GM18861 (cell line): ENCODE measurements at regions not wholly inside any gene's neighbourhood (a gene's known extent, or its start where the extent isn't known, plus 50 kb on each side); places are given as distances from the start of the nearest gene placed in this dataset.
"Not testable (repeated sequence)": the region's sequence is repeated elsewhere in the genome, so short reads cannot be mapped to it uniquely, and the experiment has no call there.

ENCODE experiments used
- ATAC-seq: cut with Tn5 transposase; IDR thresholded peaks from one replicate; pipeline ENCODE4 v1.9.1; 2021; ENCODE audit not compliant: unreplicated experiment

DNA sequence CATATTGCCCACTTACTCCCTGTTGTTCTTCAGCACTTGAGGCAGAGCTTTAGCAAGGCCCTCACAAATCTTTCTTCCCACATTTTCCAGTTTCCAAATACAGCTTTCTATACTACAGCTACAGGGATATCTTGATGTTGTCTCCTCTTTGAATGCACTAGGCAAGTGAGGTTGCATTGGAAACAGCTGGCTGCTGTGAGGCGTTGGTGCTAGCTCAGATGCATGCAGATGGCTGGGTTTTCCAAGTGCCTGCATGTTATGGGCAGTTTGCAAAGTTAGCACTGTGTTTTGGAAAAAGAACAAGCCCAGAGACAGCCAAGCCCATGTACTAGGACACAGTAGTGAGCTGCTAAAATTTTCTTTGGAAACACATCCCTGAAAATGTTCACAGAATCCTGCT, 315.1 kb upstream of the RASGEF1B start:
- no peak for ATAC-seq

DNA sequence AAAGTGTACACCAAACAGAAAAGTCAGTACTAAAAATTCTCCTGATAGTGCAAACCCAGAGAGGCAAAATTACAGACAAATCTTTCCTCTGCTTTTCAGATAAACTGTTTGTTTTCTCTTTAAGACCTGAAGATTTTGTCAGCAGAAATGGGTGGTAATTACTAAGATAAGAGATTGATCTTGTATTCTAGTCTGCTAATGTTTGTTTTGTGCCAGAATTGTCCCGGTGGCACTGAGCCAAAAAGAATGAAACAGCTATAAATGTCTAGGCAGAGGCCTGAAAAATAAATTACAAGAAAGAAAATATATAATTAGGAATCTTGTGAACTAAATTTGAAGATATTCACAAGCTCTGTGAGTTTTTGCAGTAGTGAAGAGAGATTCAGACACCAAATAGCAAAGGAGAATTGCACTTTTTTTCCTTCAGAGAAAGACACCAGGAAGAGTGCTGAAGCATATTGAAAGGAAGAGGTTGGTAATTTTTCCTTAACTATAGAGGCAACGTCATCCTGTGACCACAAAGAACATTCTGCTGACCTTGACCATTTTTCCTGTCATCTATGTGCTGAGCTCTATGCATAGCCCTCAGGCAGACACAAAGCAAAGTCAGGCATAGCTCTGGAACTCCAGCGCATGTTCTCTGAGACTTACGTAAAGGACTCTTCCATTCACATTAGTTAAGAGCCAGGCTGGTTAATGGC, 314.5 kb upstream of the RASGEF1B start:
- no peak for ATAC-seq

- no peak for ATAC-seq
Observed at GRCh38 chr4:81785338-81785737, 313.6 kb upstream of the RASGEF1B start.

GRCh38 chr4:81783558-81783957, 311.9 kb upstream of the RASGEF1B start:
- no peak for ATAC-seq

DNA sequence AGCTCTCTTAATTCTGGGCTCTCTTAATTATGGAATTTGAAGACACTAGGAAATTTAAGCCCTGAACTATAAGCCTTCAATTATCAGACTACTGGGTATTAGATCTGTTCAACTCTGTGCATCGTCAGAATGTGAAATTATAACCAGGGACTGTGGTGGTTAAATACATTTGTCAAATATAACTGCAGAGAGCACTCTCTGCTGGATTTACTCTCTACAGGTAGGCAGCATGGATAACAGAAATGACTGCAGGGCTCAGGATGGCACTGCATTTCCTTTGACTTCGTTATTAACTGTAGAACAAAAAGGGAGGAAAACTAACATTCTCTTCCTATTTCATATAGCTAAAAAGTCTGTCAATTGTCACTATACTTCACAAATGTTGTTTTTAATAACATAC, 310.1 kb upstream of the RASGEF1B start:
- ATAC-seq, result no peak

DNA sequence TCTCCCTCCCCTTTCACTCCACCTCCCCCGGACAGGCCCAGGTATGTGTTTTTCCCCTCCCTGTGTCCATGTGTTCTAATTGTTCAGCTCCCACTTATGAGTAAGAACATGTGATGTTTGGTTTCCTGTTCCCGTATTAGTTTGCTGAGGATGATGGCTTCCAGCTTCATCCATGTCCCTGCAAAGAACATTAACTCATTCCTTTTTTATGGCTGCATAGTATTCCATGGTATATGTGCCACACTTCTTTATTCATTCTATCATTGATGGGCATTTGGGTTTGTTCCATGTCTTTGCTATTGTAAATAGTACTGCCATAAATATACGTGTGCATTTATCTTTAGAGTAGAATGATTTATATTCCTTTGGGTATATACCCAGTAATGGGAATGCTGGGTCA, 306.0 kb upstream of the RASGEF1B start:
- not testable (repeated sequence) for ATAC-seq

DNA sequence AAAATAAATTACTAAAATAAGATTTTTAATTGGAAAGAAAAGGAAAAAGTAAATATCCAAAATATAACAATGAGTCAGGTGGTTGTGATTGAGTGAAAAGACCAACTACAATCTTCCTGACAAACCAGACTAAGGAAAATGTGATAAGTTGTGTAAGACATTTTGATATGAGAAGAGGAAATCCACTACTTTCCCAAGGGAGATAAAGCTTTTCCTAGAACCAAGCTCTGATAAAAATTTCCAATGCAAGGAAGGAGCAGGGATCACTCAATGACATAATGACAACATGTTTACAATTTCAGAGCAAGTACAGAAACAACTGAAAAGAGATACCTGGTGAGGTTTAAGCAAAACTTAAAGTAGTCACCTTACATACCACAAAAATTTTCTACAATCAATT, 305.1 kb upstream of the RASGEF1B start:
- no peak for ATAC-seq

DNA sequence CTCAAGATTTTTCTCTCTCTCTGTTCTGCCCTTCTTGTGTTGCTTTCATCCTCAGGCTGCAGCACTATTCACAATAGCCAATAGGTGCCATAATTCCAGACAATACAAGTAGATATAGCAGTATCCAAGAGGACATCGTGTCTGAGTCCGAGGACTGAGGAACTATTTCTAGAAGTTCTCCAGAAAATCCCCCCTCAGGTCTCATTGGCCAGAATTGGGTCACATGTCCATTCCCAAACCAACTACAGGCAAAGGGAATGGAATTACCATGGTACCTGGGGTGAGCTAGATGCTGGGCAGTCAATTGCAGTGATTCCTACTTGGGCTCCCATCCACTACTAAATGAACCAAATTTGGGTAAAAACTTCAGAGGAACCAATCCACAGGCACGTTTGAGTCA, 301.9 kb upstream of the RASGEF1B start:
- ATAC-seq, result no peak

GRCh38 chr4:81771721-81772120, 300.0 kb upstream of the RASGEF1B start:
- ATAC-seq, result no peak

DNA sequence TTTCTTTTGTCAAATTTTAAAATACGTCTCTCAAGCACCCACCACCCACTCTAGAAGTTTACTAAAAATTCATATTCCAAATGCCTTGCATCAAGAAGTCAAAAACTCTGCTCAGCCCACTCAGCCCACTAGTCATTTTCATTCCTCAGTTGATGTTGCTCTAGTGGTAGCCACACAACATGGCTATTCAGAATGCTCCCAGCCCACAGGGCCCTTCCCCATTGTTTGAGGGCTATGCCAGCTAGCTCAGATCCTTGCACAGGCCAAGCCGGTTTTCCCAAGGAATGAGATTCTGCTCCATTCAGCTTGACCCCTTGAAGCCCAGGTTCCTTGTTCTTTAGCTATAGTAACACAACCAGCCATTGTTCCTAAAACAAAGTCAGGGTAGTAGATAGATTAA, 297.5 kb upstream of the RASGEF1B start:
- ATAC-seq, result no peak

- ATAC-seq, result peak; percentile 42
Observed at GRCh38 chr4:81758574-81759264, 287.0 kb upstream of the RASGEF1B start.

- no peak for ATAC-seq
Observed at GRCh38 chr4:81757691-81758090, 286.0 kb upstream of the RASGEF1B start.

- peak; percentile 96 for ATAC-seq
Observed at GRCh38 chr4:81756973-81757372, 285.3 kb upstream of the RASGEF1B start.

DNA sequence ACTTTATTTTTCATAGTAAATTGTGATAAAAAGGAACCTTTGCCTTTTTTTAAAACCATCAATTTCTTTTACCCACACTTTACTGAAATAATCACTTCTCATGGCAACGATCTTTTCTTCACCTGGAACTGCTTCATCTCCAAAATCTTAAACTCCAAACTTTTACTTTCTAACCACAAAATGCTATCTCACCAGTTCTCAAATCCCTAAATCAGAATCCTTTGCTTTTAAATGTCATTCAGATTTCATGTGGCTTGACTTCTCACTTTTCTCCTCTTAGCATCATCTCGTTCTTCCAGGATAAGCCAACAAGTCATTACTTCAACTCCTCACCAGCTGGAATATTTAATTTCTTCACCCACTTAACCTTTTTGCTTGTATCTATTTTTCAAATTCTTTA, 284.3 kb upstream of the RASGEF1B start:
- ATAC-seq, result no peak

DNA sequence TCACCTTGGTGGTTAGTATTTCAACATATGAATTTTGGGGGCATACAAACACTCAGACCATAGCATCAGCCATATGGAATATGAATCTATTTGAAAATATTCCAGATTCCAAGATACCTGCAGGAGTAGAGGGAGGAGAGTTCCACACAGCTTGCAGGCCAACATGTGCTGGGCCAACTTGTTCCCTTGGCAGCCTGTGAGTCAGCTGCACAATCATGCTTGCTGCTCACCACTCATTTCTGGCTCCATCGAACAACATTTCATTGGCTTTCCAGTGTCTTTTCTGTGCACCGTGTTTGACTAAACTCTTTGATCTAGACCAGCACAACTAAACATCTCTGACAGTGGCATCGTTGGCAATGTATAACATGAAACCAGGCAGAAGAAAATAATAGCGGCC, 282.5 kb upstream of the RASGEF1B start:
- no peak for ATAC-seq

DNA sequence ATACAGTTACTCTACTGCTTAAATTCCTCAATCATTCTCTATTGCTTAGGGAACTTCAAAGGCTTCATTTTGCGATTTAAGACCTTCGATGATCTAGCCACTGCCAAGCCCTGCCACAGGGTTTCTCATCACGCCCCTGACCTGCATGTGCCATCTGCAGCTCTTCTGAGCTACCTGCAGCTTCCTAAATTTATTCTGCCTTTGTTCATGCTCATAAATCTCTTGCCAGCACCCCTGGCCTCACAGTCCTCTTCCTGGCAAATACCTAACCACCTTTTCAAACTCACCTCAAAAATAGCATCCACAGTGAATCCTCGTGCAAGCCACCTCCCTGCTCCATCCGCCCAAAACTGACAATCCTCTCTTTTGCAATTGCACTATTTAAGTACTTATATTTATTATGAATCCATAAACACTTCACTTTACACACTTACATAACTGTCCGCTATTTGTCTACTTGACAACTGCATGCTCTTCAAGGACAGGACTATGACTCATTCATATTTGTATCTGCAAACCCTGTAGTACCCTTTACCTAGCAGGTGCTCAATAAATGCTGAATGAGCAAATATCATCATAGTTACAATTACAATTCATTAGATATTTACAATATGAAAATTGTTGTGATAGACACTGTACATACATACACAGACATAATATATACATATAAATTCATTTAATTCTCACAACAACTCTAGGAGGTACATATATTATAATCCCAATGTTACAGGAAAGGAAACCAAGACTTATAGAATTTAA, 280.0 kb upstream of the RASGEF1B start:
- ATAC-seq, result no peak

- no peak for ATAC-seq
Observed at GRCh38 chr4:81747242-81747930, 275.7 kb upstream of the RASGEF1B start.

DNA sequence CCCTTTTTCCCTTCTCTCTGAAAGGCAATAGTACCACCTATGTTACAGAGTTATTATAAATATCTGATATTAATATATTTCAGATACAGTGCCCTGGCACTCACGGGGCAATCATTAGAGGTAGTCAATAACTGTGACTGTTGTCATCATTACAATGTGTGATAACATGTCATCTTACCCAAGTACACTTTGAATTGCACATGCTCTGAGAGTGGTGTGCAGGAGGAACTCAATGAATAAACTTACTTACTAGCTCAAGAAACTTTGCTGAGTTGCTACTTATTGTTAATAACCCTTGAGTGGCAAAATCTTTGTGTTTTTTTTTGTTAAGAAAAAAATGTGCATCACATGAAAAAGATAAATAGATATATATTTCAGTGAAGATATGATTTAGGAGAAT, 275.1 kb upstream of the RASGEF1B start:
- ATAC-seq, result no peak

- no peak for ATAC-seq
Observed at GRCh38 chr4:81746071-81746470, 274.4 kb upstream of the RASGEF1B start.

GRCh38 chr4:81745050-81745449, 273.3 kb upstream of the RASGEF1B start:
- no peak for ATAC-seq

DNA sequence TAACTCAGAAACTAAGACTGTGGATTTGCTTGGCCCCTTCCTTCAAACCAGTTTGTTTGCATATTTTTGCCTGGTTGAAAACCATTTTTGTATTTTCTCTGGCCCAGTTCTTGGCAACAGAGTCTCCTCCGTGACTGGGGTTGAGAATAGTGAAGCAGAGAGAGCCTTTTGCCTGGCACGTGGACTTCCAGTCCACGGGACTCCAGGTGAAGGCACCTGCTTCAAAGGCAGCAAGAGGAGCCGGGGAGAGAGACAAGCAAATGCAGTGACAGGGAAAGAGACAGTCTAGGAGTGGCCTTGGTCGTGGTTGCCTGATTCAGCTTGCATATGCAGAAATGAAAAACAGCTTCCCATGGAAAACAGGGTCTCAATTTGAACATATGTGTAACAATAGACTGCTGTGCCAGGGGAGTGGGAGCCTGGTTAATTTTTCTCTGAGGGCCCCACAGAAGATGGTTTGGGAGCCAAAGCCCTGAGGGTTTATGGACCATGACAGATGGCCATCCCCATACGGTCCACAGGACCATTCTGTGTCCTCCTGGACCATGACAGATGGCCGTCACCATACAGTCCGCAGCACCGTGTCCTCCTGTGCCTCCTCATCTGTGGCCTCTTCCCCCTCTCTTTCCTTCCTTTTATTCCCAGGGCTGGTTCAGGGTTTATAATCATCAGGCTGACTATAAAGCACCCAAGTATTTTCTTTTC, 272.2 kb upstream of the RASGEF1B start:
- no peak for ATAC-seq
